WERI-Rb-1 (cell line): ENCODE measurements at regions not wholly inside any gene's neighbourhood (a gene's known extent, or its start where the extent isn't known, plus 50 kb on each side); places are given as distances from the start of the nearest gene placed in this dataset.

ENCODE experiments used
- DNase-seq: peaks from one replicate; pipeline ENCODE4 v3.0.0-alpha.2; 2020
- H3K27ac ChIP-seq: fragments of 250-450 bp; sonication (Bioruptor Pico); 2 replicates; pipeline ENCODE4 v1.5.1; 2020; ENCODE audit warnings: mild to moderate bottlenecking, moderate library complexity
- H3K27me3 ChIP-seq: fragments of 250-450 bp; sonication (Bioruptor Pico); 2 replicates; pipeline ENCODE4 v1.5.1; 2021; ENCODE audit warnings: mild to moderate bottlenecking, low read depth, moderate library complexity; ENCODE audit not compliant: insufficient read depth, severe bottlenecking
- H3K36me3 ChIP-seq: fragments of 250-450 bp; sonication (Bioruptor Pico); 2 replicates; pipeline ENCODE4 v1.5.1; 2020; ENCODE audit warnings: mild to moderate bottlenecking, moderate library complexity
- H3K4me3 ChIP-seq: 2 replicates; pipeline ENCODE4 v1.5.1; 2011; ENCODE audit warnings: low read depth, mild to moderate bottlenecking, control low read depth, low read length
- H3K9me3 ChIP-seq: fragments of 250-450 bp; sonication (Bioruptor Pico); 2 replicates; pipeline ENCODE4 v1.5.1; 2021; ENCODE audit warnings: mild to moderate bottlenecking, moderate library complexity; ENCODE audit not compliant: severe bottlenecking
- TF ChIP-seq, protein P1 (sequence below): IDR thresholded peaks from 2 replicates; pipeline ENCODE4 v1.5.1; 2011; ENCODE audit warnings: low read depth, mild to moderate bottlenecking, control low read depth, inconsistent platforms, low read length

DNA sequence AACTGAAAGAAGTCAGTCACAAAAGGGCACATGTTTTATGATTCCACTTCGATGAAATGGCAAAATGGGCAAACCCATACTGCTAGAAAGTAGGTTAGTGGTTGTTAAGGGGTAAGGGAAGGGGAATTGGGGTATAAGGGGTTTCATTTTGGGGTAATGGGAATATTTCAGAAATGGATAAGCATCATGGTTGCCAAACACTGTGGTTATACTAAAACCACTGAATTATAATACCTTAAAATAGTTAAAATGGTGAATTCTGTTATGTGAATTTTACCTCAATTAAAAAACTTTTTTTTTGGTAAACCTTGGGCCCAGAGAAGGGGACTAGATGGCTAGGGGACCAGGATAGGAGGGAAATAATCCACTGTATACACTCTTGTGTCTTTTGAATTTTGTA, 52.3 kb upstream of the BHLHE40 start:
- TF ChIP-seq, protein P1, sequence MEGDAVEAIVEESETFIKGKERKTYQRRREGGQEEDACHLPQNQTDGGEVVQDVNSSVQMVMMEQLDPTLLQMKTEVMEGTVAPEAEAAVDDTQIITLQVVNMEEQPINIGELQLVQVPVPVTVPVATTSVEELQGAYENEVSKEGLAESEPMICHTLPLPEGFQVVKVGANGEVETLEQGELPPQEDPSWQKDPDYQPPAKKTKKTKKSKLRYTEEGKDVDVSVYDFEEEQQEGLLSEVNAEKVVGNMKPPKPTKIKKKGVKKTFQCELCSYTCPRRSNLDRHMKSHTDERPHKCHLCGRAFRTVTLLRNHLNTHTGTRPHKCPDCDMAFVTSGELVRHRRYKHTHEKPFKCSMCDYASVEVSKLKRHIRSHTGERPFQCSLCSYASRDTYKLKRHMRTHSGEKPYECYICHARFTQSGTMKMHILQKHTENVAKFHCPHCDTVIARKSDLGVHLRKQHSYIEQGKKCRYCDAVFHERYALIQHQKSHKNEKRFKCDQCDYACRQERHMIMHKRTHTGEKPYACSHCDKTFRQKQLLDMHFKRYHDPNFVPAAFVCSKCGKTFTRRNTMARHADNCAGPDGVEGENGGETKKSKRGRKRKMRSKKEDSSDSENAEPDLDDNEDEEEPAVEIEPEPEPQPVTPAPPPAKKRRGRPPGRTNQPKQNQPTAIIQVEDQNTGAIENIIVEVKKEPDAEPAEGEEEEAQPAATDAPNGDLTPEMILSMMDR: no peak
- no peak for DNase-seq
- Histone ChIP-seq H3K4me3 (no peak overlapping the region), H3K36me3 (no peaks in the 10 kb centered on the region), H3K9me3 (no peaks in the 10 kb centered on the region), H3K27me3 (no peaks in the 10 kb centered on the region), H3K27ac (no peak overlapping the region)

DNA sequence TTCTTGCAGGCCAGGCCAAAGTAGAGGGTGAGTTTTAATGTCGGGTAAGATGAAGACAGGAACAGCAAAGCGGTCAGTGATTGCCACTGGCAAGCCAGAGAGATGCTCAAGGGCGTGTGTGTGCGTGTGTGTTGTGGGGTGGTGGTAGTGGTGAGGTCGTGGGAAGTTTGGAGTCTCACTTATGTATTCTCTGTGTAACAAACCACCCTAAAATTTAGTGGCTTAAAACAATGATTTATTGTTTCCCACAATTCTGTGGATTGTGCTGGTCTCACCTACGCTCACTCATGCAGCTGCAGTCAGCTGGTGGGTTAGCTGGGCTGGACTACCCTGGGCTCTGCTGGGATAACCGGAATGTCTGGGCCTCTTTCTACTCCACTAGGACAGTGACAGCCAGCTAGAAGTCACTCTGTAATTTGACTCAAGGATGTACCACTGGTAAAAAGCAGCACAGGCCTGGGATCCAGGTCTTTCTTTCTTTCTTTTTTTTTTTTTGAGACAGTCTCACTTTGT, 50.9 kb upstream of the BHLHE40 start:
- H3K4me3 ChIP-seq: no peak overlapping the region
- TF ChIP-seq, protein P1: no peak
- no peaks in the 10 kb centered on the region for H3K9me3 ChIP-seq
- H3K36me3 ChIP-seq: no peaks in the 10 kb centered on the region
- no peak overlapping the region for H3K27ac ChIP-seq
- no peaks in the 10 kb centered on the region for H3K27me3 ChIP-seq
- no peak for DNase-seq
